HL-60 (cell line): ENCODE measurements at regions not wholly inside any gene's neighbourhood (a gene's known extent, or its start where the extent isn't known, plus 50 kb on each side); places are given as distances from the start of the nearest gene placed in this dataset.

Source experiments
- GABPA ChIP-seq: IDR thresholded peaks from 2 replicates; pipeline ENCODE4 v1.6.1; 2012; ENCODE audit warnings: low read depth
- POLR2AphosphoS5 ChIP-seq: IDR thresholded peaks from 2 replicates; pipeline ENCODE4 v1.6.1; 2012; ENCODE audit warnings: low read depth
- TF ChIP-seq, protein P1 (sequence below): IDR thresholded peaks from one replicate; pipeline ENCODE4 v1.5.1; 2011; ENCODE audit warnings: low read length, control low read depth, inconsistent platforms; ENCODE audit not compliant: insufficient read depth
- TF ChIP-seq, protein P2 (sequence below): IDR thresholded peaks from 2 replicates; pipeline ENCODE4 v1.6.1; 2012; ENCODE audit warnings: low read depth; ENCODE audit not compliant: insufficient replicate concordance

DNA sequence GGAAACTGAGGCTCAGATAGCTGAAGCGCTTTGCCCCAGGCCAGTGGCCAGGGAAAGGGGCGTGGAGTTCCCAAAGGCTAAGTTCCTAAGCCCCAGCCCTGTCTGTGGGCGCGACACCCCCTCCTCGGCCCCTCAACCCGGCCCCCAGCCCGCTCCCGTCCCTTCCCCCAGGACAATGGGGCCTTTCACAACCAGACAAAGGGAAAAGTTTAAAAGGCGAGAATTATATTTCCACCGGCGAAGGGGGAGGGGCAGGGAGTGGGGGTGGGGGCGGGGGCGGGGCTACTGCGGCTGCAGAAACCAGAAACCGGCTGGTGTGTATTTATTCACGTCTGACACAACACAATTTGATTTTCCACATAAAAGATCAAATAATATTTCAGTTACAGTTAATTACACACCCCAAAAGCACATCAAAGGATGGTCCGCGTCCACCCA lies 192.1 kb downstream of the MN1 start:
- TF ChIP-seq, protein P1, sequence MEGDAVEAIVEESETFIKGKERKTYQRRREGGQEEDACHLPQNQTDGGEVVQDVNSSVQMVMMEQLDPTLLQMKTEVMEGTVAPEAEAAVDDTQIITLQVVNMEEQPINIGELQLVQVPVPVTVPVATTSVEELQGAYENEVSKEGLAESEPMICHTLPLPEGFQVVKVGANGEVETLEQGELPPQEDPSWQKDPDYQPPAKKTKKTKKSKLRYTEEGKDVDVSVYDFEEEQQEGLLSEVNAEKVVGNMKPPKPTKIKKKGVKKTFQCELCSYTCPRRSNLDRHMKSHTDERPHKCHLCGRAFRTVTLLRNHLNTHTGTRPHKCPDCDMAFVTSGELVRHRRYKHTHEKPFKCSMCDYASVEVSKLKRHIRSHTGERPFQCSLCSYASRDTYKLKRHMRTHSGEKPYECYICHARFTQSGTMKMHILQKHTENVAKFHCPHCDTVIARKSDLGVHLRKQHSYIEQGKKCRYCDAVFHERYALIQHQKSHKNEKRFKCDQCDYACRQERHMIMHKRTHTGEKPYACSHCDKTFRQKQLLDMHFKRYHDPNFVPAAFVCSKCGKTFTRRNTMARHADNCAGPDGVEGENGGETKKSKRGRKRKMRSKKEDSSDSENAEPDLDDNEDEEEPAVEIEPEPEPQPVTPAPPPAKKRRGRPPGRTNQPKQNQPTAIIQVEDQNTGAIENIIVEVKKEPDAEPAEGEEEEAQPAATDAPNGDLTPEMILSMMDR, result no peak
- TF ChIP-seq GABPA (no peak), POLR2AphosphoS5 (no peak)
- TF ChIP-seq, protein P2, sequence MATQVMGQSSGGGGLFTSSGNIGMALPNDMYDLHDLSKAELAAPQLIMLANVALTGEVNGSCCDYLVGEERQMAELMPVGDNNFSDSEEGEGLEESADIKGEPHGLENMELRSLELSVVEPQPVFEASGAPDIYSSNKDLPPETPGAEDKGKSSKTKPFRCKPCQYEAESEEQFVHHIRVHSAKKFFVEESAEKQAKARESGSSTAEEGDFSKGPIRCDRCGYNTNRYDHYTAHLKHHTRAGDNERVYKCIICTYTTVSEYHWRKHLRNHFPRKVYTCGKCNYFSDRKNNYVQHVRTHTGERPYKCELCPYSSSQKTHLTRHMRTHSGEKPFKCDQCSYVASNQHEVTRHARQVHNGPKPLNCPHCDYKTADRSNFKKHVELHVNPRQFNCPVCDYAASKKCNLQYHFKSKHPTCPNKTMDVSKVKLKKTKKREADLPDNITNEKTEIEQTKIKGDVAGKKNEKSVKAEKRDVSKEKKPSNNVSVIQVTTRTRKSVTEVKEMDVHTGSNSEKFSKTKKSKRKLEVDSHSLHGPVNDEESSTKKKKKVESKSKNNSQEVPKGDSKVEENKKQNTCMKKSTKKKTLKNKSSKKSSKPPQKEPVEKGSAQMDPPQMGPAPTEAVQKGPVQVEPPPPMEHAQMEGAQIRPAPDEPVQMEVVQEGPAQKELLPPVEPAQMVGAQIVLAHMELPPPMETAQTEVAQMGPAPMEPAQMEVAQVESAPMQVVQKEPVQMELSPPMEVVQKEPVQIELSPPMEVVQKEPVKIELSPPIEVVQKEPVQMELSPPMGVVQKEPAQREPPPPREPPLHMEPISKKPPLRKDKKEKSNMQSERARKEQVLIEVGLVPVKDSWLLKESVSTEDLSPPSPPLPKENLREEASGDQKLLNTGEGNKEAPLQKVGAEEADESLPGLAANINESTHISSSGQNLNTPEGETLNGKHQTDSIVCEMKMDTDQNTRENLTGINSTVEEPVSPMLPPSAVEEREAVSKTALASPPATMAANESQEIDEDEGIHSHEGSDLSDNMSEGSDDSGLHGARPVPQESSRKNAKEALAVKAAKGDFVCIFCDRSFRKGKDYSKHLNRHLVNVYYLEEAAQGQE, result no peak
